Astrocyte (in vitro differentiated cells and primary cell): ENCODE measurements at regions not wholly inside any gene's neighbourhood (a gene's known extent, or its start where the extent isn't known, plus 50 kb on each side); places are given as distances from the start of the nearest gene placed in this dataset.
"Not testable (repeated sequence)": the region's sequence is repeated elsewhere in the genome, so short reads cannot be mapped to it uniquely, and the experiment has no call there.

Experiments used
- DNase-seq: peaks from one replicate; pipeline ENCODE4 v3.0.0-alpha.2; 2010; ENCODE audit warnings: low read depth
- FAIRE-seq: peaks from 2 replicates; lab custom pipeline; 2011; peaks lifted over from hg19 to GRCh38; lab: Jason Lieb, UNC
- H2AFZ ChIP-seq: 2 replicates; pipeline ENCODE4 v1.6.0; 2012; ENCODE audit warnings: low read depth, low read length, inconsistent platforms
- H3K27ac ChIP-seq: 2 replicates; pipeline ENCODE4 v1.5.1; 2011; ENCODE audit warnings: low read depth, low read length, inconsistent platforms
- H3K27me3 ChIP-seq: 2 replicates; pipeline ENCODE4 v1.6.0; 2011; ENCODE audit warnings: low read length, inconsistent platforms; ENCODE audit not compliant: insufficient read depth
- H3K36me3 ChIP-seq: 2 replicates; pipeline ENCODE4 v1.5.1; 2011; ENCODE audit warnings: low read length, inconsistent platforms; ENCODE audit not compliant: insufficient read depth
- H3K4me1 ChIP-seq: 2 replicates; pipeline ENCODE4 v1.5.1; 2011; ENCODE audit warnings: low read length, inconsistent platforms; ENCODE audit not compliant: insufficient read depth
- H3K4me2 ChIP-seq: 2 replicates; pipeline ENCODE4 v1.6.0; 2012; ENCODE audit warnings: low read length, inconsistent platforms
- H3K4me3 ChIP-seq: 2 replicates; pipeline ENCODE4 v1.5.1; 2011; ENCODE audit warnings: low read depth, mild to moderate bottlenecking, low read length, inconsistent platforms; ENCODE audit not compliant: insufficient read depth
- H3K79me2 ChIP-seq: 2 replicates; pipeline ENCODE4 v1.6.0; 2012; ENCODE audit warnings: mild to moderate bottlenecking, low read length, inconsistent platforms; ENCODE audit not compliant: insufficient read depth
- H3K9ac ChIP-seq: 2 replicates; pipeline ENCODE4 v1.6.0; 2012; ENCODE audit warnings: mild to moderate bottlenecking, low read length, inconsistent platforms
- H3K9me3 ChIP-seq: 2 replicates; pipeline ENCODE4 v1.5.1; 2012; ENCODE audit warnings: low read depth, mild to moderate bottlenecking, low read length, inconsistent platforms; ENCODE audit not compliant: insufficient read depth
- H4K20me1 ChIP-seq: 2 replicates; pipeline ENCODE4 v1.6.0; 2012; ENCODE audit warnings: low read length, inconsistent platforms; ENCODE audit not compliant: insufficient read depth
- H3K27ac Mint-ChIP-seq: one replicate; pipeline ENCODE4 v1.8.0; 2021; ENCODE audit warnings: mild to moderate bottlenecking, mixed read lengths; ENCODE audit not compliant: unreplicated experiment
- H3K27me3 Mint-ChIP-seq: one replicate; pipeline ENCODE4 v1.8.0; 2021; ENCODE audit warnings: low read depth, mixed read lengths; ENCODE audit not compliant: unreplicated experiment
- H3K36me3 Mint-ChIP-seq: one replicate; pipeline ENCODE4 v1.8.0; 2021; ENCODE audit warnings: low read depth, mixed read lengths; ENCODE audit not compliant: unreplicated experiment
- H3K4me1 Mint-ChIP-seq: one replicate; pipeline ENCODE4 v1.8.0; 2021; ENCODE audit warnings: low read depth, mixed read lengths; ENCODE audit not compliant: unreplicated experiment
- H3K4me3 Mint-ChIP-seq: one replicate; pipeline ENCODE4 v1.8.0; 2021; ENCODE audit warnings: mild to moderate bottlenecking, moderate library complexity, mixed read lengths; ENCODE audit not compliant: unreplicated experiment
- H3K9me3 Mint-ChIP-seq: one replicate; pipeline ENCODE4 v1.8.0; 2021; ENCODE audit warnings: mild to moderate bottlenecking, mixed read lengths; ENCODE audit not compliant: unreplicated experiment
- CTCF ChIP-seq: IDR thresholded peaks from 2 replicates; pipeline ENCODE4 v1.5.1; 2011; ENCODE audit warnings: low read depth, mild to moderate bottlenecking, inconsistent platforms, low read length, moderate library complexity; ENCODE audit not compliant: insufficient read depth
- EZH2 ChIP-seq: IDR thresholded peaks from 2 replicates; pipeline ENCODE4 v1.6.1; 2012; ENCODE audit warnings: mild to moderate bottlenecking, low read length, inconsistent platforms; ENCODE audit not compliant: insufficient read depth

- H3K9ac ChIP-seq: no peak overlapping the region
- no peaks in the 10 kb centered on the region for H3K36me3 ChIP-seq
- no peak for DNase-seq
- H3K4me1 ChIP-seq: no peaks in the 10 kb centered on the region
- H3K27ac ChIP-seq: no peak overlapping the region
- no peaks in the 10 kb centered on the region for H3K4me1 Mint-ChIP-seq
- H3K9me3 ChIP-seq: peaks cover 3% of the 10 kb centered on the region
- no peak overlapping the region for H3K4me3 ChIP-seq
- TF ChIP-seq EZH2: no peak
- no peak for TF ChIP-seq CTCF
- FAIRE-seq: no peak
- H3K9me3 Mint-ChIP-seq: no peaks in the 10 kb centered on the region
- no peak overlapping the region for H3K4me3 Mint-ChIP-seq
- no peaks in the 10 kb centered on the region for H3K36me3 Mint-ChIP-seq
- no peaks in the 10 kb centered on the region for H3K79me2 ChIP-seq
- H2AFZ ChIP-seq: no peak overlapping the region
- peaks cover 2% of the 10 kb centered on the region for H3K27me3 Mint-ChIP-seq
- H3K4me2 ChIP-seq: no peak overlapping the region
- no peak overlapping the region for H3K27ac Mint-ChIP-seq
- H4K20me1 ChIP-seq: no peaks in the 10 kb centered on the region
- H3K27me3 ChIP-seq: no peaks in the 10 kb centered on the region
Observed at GRCh38 chr11:22115470-22116029, 77.3 kb upstream of the ANO5 start.

GRCh38 chr11:22127981-22128380 lies 64.9 kb upstream of the ANO5 start:
- FAIRE-seq, H3K4me1 ChIP-seq, H3K79me2 ChIP-seq, H3K27me3 ChIP-seq, DNase-seq, H2AFZ ChIP-seq, H3K27ac Mint-ChIP-seq, H3K4me2 ChIP-seq, H3K27ac ChIP-seq, H3K27me3 Mint-ChIP-seq, H3K36me3 Mint-ChIP-seq, H3K9me3 ChIP-seq, H3K4me3 ChIP-seq, H4K20me1 ChIP-seq, H3K4me1 Mint-ChIP-seq, H3K4me3 Mint-ChIP-seq, H3K9ac ChIP-seq, H3K36me3 ChIP-seq: not testable (repeated sequence)
- H3K9me3 Mint-ChIP-seq: peaks cover 25% of the 10 kb centered on the region

DNA sequence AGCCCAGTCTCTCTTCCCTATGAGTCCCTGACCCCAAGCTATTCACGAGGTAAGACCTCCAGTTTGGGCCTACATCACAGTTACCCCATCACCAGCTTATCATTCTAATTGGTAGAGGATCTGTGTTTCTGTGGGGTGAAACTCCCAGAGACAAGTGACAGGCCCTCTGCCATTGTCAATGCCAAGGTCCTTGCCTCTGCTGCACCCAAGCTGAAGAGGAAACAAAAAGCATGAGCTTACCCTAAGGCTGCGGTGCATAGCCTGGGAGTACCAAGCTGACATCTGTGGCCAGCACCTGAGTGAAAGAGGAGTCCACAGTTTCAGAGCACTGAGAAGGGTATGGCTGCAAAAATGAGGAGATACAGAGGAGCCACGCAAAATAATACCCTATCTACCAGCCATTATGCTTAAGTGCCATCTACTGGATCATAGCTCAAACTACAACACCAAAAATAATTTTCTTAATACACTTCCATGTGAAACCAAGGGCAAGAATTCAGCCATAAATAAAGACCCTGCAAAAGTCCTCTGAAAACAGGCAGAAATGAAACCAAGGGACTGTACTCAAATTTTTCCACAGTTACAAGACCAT lies 62.3 kb upstream of the ANO5 start:
- Histone ChIP-seq H3K9ac (no peak overlapping the region), H4K20me1 (no peaks in the 10 kb centered on the region), H2AFZ (no peak overlapping the region), H3K36me3 (no peaks in the 10 kb centered on the region), H3K4me3 (no peak overlapping the region), H3K4me1 (no peaks in the 10 kb centered on the region), H3K27ac (no peak overlapping the region), H3K79me2 (no peaks in the 10 kb centered on the region), H3K27me3 (no peaks in the 10 kb centered on the region), H3K9me3 (no peaks in the 10 kb centered on the region), H3K4me2 (no peak overlapping the region)
- H3K27me3 Mint-ChIP-seq: no peaks in the 10 kb centered on the region
- no peak overlapping the region for H3K27ac Mint-ChIP-seq
- peaks cover 21% of the 10 kb centered on the region for H3K9me3 Mint-ChIP-seq
- no peak for TF ChIP-seq EZH2
- peak; percentile 32 for TF ChIP-seq CTCF
- no peak for DNase-seq
- no peaks in the 10 kb centered on the region for H3K4me1 Mint-ChIP-seq
- no peak overlapping the region for H3K4me3 Mint-ChIP-seq
- H3K36me3 Mint-ChIP-seq: no peaks in the 10 kb centered on the region
- FAIRE-seq: no peak
